CD4-positive, alpha-beta T cell treated with Interleukin-17A for 4 hours (primary cell): ENCODE measurements at regions not wholly inside any gene's neighbourhood (a gene's known extent, or its start where the extent isn't known, plus 50 kb on each side); places are given as distances from the start of the nearest gene placed in this dataset.

Source experiments
- DNase-seq: peaks from one replicate; pipeline ENCODE4 v3.0.0-alpha.2; 2020; ENCODE audit warnings: mixed read lengths

DNA sequence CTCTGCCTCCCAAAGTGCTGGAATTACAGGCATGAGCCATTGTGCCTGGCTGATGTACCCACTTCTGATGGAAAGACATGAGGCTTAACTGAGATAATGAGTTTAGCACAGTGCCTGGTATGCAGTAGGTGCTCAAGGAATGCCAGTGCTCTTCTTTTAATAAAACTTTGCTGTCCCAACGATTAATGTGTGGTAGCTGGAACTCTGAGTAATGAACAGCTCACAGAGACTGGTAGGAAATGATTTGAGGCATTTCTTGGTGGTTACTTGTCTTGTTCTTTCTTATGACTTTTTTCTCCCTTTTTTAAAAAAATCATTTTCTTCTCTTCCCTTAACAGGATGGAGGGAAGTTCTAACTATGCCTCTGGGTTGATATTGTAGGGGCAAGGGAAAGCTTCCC, 235.7 kb upstream of the PWP1 start:
- DNase-seq = no peak

DNA sequence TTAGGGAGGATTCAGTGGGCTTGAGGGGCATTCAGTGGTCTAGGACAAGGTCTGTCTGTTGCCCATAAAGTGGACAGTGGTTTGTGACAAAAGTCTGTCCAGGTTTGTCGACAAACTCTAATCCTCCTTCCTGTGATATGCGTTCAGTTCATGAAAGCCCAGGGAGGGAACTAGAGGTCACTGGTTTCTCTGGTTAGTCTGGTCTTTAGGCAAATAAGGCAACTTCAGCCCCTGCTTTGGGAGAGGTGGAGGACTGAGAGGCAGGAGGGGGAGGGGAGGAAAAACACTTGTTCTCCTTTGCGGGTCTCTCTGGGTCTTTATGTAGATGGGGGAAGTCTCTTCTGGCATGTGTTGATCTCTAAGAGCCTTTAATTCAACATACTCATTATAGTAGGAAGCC, 235.1 kb upstream of the PWP1 start:
- DNase-seq = no peak

DNA sequence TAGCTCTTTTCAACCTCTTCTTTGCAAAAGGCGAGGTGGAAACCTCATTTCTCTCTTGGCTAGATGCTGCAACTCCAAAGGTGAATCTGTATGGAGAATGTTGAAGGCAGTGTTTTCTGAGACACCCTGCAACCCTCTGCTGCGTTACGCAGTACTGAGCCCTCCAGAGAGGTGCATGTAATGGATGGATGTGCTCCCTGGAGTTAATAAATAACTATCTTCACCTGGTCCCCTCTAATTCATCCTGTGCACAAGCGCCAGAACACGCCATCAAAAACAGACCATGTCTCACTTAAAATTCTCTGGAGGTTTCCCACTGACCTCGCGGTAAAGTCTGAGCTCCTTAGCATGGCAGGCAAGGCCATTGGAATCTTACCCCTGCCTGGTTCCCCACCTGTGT, 234.4 kb upstream of the PWP1 start:
- DNase-seq = no peak

DNA sequence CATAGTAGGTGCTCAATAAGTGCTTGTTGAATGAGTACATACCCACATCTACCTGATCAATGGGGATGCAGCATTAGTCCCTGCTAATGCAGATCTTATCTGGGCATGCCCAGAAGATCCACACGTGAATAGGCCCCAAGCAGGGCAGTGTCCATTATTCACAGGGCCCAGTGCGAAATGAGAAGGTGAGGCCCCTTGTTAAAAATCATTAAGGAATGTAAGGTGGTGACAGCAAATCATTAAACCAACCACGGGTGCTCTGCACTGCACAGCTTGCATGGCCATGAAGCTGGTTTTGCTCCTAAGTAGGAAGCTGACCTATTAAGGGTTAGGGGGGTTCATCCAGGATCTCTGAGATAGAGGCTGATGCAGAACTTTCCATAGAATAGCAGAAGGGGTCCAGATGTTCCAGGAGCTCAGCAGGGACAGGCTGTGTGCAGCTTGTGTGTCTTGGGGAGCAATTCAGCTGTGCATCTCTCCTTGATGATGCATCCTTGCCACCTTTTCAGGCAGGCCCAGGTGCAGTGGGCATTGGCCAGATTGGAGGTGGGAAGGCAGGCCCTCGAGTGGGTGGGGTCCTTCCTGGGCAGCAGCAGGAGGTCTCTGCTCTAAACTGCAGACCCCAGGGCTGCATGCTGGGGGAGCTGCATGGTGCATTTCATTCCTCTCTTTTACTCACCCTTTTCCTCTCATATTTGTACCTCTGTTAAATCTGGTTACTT, 231.3 kb upstream of the PWP1 start:
- no peak for DNase-seq

DNA sequence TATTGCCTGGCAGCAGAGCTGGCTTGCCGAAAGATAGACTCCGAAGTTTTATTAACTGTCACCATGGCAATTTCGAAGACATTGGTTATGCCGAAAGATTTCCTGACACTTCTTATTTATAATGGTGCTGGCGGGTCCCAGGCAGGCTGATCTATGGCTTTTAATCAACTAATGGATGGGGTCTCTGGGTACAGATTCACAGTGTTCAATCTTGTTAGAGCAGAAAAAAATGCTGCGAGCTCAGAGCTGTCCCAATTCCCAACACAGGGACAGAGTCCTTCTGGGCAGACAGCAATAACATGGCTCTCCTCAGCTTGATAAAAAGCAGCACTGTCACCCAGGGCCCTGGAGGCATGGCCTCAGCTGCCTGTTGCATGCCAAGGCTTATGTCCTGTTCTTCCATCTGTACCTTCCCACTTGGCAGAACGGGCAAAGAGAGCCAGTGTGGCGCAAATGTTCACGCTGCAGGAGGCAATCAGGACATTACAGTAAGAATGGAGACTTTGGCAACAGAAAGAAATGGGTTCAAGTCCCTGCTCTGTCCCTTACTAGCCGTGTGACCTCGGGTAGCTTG, 228.2 kb upstream of the PWP1 start:
- DNase-seq = no peak

DNA sequence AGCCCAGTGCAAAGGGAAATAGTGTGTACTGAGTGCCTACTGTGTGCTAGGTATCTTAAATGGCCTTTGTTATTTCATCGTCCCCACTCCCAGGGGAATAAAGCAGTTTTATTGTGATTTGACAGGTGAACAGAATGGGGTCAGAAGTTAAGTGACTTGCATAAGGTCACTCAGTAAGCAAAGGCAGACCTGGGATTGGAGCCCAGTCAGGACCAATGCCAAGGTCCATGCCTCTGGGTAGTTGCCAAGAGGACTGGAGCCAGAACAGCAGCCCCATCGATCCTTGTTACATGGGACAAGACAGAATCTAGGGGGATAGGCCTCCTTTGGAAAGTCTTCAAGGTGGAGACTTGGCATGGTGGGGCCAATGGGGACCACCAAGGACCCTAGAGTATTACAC, 227.4 kb upstream of the PWP1 start:
- no peak for DNase-seq

DNA sequence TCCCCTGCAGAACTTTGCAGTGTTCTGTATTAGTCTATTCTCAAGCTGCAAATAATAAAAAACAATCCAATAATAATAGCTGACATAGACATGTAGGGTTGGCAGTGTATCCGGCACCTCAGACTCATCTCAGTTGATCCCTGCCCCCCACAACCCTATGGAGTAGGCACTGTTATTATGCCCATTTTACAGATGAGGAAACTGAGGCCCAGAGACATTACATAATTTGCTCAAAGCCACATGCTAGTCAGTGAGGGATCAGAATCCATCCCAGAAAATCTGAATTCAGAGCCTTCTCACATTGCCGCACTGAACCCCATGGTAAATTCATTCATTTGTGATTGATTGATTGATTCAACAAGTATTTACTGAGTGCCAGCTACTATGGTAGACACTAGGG, 226.6 kb upstream of the PWP1 start:
- no peak for DNase-seq

DNA sequence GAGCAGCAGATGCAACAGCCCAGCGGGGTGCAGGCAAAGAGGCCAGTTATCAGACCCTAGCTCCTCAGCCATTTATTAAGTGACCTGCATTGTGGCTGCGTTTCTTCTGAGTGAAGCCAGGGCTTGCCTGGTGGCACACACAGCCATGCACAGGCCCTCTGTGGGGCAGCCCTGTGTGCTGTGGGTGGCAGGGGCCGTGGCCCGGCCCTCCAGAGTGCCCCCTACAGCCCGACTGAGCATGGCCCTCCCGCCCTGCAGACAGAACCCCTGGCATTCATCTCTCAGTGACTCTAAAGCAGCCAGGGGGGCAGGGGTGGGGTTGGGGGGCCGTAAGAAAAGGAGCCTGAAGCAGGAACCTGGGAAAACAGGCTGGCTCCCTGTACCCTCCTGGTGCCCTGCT, 226.0 kb upstream of the PWP1 start:
- no peak for DNase-seq

DNA sequence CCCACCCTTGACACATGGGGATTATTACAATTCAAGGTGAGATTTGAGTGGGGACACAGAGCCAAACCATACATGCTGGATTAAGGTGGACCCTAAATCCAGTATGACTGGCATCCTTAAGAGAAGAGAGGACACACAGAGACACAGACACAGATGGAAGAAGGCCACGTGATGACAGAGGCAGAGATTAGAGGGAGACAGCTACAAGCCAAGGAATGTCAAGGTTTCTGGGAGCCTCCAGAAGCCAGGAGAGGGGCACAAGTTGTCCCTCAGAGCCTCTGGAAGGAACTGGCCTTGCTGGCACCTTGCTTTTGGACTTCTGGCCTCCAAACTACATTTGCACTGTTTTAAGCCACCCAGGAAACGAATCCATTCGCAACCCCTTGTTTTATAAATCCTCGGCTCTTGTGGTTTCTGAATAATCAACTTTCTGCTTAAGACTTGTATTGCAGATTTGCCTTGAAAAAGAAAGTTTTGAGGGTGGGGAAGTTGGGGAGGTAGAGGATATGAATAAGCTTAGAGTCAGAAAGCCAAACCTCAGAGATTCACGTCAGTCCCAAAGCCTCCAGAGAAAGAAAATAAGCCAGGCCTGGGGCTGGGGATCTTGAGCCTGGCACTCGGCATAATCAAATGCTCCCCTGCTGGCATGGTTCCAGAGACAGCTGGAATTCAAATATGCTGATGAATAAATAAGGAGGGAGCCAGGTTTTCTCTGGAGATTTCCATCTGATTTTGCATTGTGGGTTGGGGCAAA, 224.2 kb upstream of the PWP1 start:
- no peak for DNase-seq

DNA sequence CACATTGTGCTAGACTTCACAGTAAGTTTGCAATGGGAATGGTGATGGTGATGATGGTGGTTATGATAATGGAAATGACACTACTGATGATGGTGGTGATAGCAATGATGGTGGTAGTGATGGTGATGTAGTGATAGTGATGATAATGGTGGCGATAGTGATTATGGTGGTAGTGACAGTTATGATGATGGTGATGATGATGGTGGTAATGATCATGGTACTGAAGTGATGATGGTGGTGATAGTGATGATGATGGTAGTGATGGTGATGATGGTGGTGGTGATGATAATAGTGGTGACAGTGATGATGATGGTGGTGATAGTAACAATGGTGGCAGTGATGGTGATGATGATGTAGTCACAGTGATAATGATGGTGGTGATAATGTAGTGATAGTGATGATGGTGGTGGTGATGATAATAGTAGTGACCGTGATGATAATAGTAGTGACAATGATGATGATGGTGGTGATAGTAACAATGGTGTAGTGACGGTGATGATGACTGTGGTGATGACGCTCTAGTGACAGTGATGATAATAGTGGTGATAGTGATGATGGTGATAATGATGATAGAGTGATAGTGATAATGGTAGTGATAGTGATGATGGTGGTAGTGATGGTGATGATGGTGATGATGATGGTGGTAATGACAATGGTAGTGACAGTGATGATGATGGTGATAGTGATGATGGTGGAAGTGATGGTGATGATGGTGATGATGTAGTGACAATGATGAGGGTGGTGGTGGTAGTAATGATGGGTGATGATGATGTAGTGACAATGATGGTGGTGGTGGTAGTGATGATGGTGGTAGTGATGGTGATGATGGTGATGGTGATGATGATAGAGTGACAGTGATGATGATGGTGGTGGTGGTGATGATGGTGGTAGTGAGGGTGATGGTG, 222.9 kb upstream of the PWP1 start:
- DNase-seq = no peak

DNA sequence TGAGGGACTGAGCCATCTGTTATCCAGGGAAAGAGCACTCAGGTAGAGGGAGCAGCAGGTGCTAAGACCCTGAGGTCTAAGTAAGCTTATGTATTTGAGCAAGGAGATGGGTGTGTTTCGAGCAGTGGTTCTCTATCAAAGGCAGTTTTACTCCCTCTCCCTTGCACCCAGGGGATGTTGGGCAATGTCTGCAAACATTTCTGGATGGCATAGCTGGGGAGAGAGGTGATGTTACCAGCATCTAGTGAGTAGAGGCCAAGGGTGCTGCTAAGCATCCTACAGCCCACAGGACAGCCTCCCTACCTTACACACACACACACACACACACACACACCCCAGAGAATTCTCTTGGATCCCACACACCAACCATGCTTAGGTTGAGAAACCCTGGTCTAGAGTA, 221.0 kb upstream of the PWP1 start:
- no peak for DNase-seq

DNA sequence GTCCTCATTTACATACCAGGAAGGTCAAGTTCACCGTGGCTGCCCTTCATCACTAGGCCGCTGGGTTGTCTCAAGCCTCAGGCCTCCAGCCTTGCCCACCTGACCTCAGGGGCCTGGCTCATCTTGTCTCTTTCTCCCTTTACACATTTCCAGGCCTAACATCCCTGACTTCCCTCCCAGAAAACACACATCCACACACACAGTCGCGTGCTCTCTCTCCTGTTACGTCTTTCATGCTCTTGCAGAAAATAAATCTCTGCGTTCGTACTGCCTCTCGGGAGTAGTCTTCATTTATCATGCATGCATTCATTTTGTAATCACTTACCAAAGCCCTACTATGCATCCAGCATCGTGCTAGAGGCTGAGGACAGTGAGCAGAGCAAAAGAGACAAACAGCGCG, 220.0 kb upstream of the PWP1 start:
- DNase-seq = no peak

DNA sequence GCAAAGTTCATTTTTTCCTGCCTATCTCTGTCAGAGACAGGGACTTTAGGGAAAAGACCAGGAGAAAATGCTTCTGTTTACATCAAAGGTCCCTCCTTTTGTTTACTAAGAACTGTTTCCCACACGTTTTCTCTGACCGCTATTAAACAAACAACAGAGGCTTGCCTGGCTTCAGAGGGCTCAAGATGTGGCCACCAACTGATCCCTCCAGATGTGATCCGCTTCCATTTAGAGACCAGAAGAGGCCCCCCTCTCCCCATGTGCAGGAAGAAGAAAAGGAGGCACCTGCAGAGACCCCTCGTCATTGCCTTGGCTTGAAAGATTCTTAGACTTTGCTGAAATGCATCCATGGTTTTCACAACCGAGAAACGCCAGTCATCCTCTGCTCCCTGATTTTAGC, 217.9 kb upstream of the PWP1 start:
- no peak for DNase-seq

DNA sequence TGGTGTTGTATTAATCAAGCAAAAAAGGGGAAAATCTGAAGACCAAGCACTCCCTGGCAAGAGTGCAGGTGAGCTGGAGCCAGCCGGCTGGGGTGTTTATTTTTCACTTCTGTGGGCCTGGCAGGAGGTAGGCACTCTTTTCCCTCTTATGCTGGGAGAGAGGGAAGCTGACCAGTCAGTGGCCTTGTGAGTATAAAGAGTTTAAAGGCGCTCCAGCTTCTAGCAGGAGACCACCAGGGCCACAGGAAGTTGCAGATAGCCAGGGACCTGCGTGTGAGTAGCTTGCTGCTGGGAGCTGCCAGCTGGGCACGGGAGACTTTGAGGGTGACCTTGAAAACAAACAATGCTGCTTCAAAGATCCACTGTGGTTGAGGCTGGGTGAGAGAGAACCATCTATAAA, 217.4 kb upstream of the PWP1 start:
- DNase-seq = no peak

DNA sequence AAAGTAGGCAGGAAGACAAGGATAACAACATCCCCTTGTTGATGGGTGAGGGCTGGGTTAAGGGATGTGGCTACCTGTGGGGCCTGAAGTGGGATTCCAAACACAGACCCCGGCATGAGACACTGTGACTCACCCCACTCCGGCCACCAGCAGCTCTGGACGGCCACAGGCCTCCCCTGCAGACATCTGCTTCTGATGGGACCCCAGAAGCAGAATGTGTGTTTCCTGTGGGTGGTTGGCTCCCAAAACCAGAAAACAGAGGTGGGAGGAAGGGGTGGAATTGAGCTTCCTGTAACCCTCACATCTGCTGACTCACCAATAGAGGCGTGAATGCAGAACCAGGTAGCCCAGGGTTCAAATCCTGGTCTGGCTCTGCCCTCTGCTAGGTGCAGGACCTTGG, 216.6 kb upstream of the PWP1 start:
- no peak for DNase-seq

DNA sequence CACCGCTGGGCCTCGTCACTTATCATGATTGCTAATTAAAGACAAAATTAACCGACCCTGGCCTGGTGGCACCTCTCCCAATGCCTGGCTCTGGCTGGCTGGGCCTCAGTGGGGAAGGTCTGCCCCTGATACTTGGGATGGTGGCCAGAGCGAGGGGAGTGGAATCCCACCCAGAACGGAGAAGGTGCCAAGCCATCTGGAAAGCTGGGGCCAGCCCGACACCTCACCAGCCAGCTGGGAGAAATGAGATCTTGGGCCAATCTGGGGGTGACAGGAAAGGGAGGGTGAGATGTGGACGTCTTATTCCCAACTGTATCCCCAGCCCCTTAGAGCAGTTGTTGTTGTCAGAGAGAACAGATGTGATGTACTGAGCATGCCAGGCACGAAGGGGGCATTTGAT, 215.0 kb upstream of the PWP1 start:
- DNase-seq = no peak

DNA sequence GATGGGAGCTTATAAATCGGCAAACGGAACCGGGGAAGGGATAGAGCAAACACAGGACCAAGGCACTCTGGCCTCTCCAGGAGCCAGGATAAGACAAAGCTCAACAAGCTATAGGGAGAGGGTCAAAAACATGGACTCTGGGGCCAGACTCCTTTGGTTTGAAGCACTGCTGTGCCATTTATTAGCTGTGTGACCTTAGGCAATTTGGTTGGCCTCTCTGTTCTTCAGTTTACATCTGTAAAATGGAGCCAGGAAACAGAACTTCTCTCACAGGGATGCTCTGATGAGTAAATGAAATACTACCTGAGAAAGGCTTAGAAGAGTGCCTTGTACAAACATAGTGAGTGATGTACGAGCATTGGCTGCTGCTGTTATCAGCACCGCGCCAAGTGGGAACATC, 213.3 kb upstream of the PWP1 start:
- no peak for DNase-seq

DNA sequence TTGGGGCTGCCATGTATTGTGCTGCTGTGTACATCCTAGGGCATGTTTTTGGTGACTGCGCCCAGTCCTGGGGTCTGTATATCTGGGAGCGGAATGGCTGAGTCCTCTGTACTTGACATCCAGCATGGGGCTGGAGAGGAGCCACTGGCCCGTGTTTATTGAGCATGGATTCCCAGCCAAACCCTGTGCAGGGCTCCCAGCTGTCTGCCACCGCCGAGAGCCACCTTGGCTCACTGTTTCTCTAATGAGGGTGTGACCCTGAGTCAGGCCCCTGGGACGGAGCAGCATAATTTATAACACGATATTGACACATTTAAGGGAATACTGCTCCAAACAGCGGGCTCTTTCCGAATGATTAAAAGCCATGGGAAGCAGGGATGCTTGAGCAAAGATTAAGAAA, 211.5 kb upstream of the PWP1 start:
- DNase-seq = no peak

DNA sequence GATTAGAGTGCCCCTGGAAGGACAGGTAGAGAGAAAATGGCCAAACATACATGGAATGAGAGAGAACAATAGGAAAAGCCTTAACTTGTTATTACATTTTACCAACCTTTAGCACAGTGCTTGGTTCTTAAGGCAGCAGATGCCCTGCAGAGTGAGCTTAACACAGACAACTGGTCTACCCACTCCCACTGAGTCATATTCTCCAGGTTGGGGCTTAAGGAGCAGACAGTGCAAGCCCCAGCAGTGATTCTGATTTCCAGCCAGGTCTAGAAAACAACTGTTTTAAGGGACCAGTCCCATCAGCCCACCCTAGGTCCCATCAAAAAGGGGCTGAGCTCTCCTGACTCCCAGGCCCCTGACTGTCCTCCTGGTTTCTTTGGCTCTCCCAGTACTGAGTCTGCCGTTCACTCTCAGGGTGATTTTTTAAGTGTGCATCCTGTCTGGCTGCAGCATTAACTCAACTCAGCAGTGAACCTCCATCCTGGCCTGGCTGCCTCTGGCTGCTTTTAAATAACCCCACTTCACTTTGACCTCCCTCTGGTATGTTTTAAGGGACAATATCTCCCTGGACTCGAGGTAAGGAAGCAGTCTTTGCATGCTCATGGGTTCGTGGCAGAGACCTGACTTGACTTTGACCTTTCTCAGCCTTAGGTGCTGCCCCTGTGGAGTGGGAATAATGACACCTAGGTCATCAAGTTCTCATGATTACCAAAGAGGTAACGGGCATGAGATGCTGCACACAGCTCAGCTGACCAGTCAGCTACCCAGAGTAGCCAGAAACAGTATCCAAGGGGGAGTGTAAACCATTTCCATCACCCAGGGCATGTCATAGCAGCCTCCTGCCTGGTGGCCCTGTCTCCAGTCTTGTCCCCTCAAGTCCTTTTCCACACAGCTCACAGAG, 210.7 kb upstream of the PWP1 start:
- no peak for DNase-seq

DNA sequence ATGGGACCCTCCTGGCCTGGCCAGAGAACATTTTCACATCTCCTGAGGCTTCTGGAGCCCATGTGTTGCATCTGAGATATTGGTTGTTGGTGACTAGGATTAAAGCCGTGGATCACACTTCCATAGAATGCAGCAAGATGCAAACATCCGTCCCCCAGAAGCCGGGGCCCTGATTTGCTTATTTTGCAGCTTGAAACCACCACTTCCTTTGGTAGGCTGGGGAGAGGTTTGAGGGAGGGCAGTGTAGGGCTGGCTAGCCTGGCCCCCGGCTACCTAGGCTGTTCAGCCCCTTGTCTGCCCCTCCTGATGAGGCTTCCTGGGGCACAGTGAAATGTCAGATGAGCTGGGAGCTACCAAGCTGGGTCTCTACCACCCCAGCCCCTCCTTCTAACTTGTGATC, 209.7 kb upstream of the PWP1 start:
- no peak for DNase-seq

DNA sequence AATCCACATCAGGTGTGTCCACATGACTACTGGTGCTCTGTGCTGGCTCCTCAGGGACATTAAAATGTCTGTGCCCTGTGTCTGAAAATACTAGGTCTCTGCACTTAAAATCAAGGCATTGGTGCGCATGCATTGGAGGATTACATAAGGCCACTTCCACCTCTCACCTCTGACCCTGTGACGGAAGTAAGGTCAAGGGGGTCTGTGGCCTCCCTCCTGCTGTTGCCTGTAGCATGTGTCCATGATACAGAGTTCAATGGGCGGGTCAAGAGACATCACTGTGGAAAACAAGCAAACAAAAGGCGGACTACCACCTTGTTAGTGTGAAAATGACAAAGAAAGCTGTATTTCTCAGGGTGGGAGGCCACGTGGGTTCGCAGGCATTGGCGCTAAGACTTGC, 208.6 kb upstream of the PWP1 start:
- no peak for DNase-seq

DNA sequence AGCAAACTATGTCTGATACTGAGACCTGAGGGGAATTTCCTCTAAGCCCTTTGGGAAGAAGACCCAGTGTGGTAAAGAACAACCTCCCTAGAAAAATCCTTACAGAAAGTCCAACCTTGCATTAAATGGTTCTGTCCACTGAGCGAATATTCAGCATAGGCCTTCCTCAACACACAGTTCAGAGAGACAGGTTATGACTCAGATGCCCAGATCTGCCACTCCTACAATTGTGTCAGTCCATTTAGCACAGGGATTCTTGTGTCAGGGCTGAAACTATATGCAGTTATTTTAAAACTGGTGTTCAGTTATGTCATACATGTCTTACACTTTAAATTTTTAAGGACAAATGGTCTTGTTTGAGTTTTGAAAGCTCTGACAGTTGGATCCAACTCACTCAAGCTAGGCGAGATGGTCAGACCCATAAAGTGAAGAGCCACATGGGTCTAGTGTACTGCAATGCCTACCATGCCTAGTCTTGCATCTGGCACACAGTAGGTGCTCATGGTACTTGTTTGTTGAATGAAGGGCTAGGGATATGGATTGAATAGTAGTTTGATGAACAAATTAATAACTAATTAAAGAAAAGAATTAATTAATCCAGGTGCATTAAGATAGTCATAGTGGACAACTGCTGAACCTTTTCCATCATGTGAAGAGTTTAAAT, 207.5 kb upstream of the PWP1 start:
- DNase-seq = no peak
